Type B pancreatic cell (in vitro differentiated cells): ENCODE measurements at regions not wholly inside any gene's neighbourhood (a gene's known extent, or its start where the extent isn't known, plus 50 kb on each side); places are given as distances from the start of the nearest gene placed in this dataset.

Experiments used
- DNase-seq: peaks from one replicate; pipeline ENCODE4 v3.0.0; 2021; ENCODE audit warnings: mixed read lengths; ENCODE audit not compliant: unreplicated experiment; ENCODE audit errors: extremely low spot score
- H3K27ac Mint-ChIP-seq: 2 replicates; pipeline ENCODE4 v1.8.0; 2021; ENCODE audit warnings: mild to moderate bottlenecking, mixed read lengths
- H3K27me3 Mint-ChIP-seq: 2 replicates; pipeline ENCODE4 v1.8.0; 2021; ENCODE audit warnings: mixed read lengths
- H3K36me3 Mint-ChIP-seq: 2 replicates; pipeline ENCODE4 v1.8.0; 2021; ENCODE audit warnings: mixed read lengths
- H3K4me1 Mint-ChIP-seq: one replicate; pipeline ENCODE4 v1.8.0; 2021; ENCODE audit warnings: mixed read lengths; ENCODE audit not compliant: unreplicated experiment
- H3K4me3 Mint-ChIP-seq: 2 replicates; pipeline ENCODE4 v1.8.0; 2021; ENCODE audit warnings: mild to moderate bottlenecking, mixed read lengths
- H3K9me3 Mint-ChIP-seq: 2 replicates; pipeline ENCODE4 v1.8.0; 2021; ENCODE audit warnings: mixed read lengths
- TF ChIP-seq, protein P1 (sequence below): fragments of 200-600 bp; sonication (generic); conservative IDR thresholded peaks from 2 replicates; pipeline ENCODE4 v1.5.0; 2021; ENCODE audit warnings: antibody characterized with exemption, mild to moderate bottlenecking

DNA sequence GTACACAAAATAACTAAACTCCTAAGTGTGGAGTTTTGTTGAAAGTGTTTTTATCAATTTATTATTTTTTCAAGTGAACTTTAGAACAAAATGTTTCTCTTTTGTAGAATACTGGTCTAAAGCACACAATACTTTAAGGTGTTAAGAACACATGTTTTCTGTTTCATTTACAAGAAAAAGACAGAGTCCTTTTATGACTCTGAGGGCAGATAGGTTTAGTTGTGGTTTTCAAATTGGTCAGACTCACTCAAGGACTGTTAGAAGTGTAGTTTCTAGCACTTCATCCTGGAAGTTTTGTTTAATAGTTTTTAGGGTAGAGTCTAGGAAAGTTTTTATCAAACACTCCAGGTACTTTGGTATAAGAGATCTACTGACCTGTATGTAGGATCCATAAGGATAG, 376.5 kb downstream of the LRRIQ3 start:
- peaks cover 5% of the 10 kb centered on the region for H3K4me1 Mint-ChIP-seq
- TF ChIP-seq, protein P1, sequence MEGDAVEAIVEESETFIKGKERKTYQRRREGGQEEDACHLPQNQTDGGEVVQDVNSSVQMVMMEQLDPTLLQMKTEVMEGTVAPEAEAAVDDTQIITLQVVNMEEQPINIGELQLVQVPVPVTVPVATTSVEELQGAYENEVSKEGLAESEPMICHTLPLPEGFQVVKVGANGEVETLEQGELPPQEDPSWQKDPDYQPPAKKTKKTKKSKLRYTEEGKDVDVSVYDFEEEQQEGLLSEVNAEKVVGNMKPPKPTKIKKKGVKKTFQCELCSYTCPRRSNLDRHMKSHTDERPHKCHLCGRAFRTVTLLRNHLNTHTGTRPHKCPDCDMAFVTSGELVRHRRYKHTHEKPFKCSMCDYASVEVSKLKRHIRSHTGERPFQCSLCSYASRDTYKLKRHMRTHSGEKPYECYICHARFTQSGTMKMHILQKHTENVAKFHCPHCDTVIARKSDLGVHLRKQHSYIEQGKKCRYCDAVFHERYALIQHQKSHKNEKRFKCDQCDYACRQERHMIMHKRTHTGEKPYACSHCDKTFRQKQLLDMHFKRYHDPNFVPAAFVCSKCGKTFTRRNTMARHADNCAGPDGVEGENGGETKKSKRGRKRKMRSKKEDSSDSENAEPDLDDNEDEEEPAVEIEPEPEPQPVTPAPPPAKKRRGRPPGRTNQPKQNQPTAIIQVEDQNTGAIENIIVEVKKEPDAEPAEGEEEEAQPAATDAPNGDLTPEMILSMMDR: no peak
- no peak overlapping the region for H3K27ac Mint-ChIP-seq
- no peaks in the 10 kb centered on the region for H3K9me3 Mint-ChIP-seq
- H3K36me3 Mint-ChIP-seq: no peaks in the 10 kb centered on the region
- H3K27me3 Mint-ChIP-seq: peaks cover 10% of the 10 kb centered on the region
- H3K4me3 Mint-ChIP-seq: no peak overlapping the region
- no peak for DNase-seq

DNA sequence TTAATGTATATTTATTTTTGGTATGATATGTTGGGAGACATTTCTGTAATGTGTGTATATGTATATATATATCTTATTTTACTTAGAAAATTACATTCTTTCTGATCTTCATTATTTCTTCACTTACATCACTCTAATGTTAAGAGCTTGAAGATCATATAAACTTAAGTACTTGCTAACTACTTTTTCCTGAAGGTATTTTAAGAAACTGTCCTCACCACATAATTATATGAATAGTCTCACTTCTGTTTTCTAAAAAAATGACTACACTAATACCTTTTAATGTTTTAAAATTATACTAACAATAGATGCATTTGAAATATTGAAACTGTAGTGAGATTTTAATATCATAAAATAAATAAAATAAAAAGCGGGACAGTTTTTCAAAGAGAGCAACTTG, 377.1 kb downstream of the LRRIQ3 start:
- Mint-ChIP-seq H3K9me3 (no peaks in the 10 kb centered on the region), H3K36me3 (no peaks in the 10 kb centered on the region), H3K4me3 (no peak overlapping the region), H3K27ac (no peak overlapping the region), H3K4me1 (peaks cover 4% of the 10 kb centered on the region), H3K27me3 (peaks cover 8% of the 10 kb centered on the region)
- DNase-seq: no peak
- TF ChIP-seq, protein P1: no peak

DNA sequence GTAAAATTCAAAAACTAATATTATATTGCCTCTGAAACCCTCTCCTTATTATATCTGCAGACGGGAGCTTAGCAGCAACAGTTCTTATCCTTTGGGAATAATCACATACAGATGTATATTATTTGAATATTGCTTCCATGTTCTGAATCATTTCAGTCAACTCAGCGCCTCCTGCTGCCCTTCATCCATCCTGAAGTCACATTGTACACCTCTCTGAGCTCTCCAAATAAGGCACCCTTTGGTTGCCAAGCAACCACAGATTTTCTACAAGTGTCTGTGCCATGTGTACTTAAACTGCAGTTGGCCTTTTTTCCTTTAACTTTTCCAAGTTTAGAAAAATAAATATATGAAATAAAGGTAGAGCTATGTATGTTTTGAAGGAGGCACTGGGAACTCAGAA, 384.3 kb downstream of the LRRIQ3 start:
- TF ChIP-seq, protein P1: no peak
- H3K27ac Mint-ChIP-seq: no peak overlapping the region
- no peaks in the 10 kb centered on the region for H3K36me3 Mint-ChIP-seq
- no peaks in the 10 kb centered on the region for H3K9me3 Mint-ChIP-seq
- no peaks in the 10 kb centered on the region for H3K4me1 Mint-ChIP-seq
- peaks cover 4% of the 10 kb centered on the region for H3K27me3 Mint-ChIP-seq
- no peak for DNase-seq
- H3K4me3 Mint-ChIP-seq: no peak overlapping the region

DNA sequence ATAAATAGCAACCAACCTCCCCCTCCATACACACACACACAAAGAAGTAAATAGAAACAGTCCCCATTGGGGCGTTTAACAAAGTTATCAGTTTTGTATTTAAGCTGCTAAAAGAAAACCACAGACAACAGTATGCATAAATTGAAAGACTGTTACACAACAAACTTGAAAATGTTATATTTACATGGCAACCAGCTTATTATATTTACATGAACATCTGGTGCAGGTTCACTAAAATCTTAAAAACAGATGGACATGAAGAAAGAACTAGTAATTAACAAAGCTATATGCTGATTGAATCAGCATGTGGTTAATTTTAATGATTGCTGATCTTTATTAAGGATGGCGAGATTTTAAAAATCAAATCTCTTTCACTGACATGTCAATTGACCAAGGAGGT, 384.7 kb downstream of the LRRIQ3 start:
- no peak overlapping the region for H3K27ac Mint-ChIP-seq
- H3K4me3 Mint-ChIP-seq: no peak overlapping the region
- no peaks in the 10 kb centered on the region for H3K36me3 Mint-ChIP-seq
- TF ChIP-seq, protein P1: no peak
- no peaks in the 10 kb centered on the region for H3K9me3 Mint-ChIP-seq
- DNase-seq: no peak
- no peaks in the 10 kb centered on the region for H3K27me3 Mint-ChIP-seq
- no peaks in the 10 kb centered on the region for H3K4me1 Mint-ChIP-seq

DNA sequence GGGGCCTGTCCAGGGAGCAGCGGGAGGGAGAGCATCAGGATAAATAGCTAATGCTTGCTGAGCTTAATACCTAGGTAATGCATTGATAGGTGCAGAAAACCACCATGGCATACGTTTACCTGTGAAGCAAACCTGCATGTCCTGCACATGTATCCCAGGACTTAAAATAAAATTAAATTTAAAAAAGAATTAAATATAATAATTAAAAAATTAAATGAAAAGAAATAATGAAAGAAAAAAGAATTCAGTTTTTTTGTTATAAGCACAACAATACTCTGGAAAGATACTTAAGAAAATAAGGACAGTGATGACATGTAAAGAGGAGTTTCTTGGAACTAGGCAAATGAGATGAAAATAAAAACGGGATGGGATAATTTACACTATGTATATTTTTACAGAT, 386.2 kb downstream of the LRRIQ3 start:
- Mint-ChIP-seq H3K27ac (no peak overlapping the region), H3K9me3 (no peaks in the 10 kb centered on the region), H3K27me3 (no peaks in the 10 kb centered on the region), H3K36me3 (no peaks in the 10 kb centered on the region), H3K4me3 (no peak overlapping the region), H3K4me1 (no peaks in the 10 kb centered on the region)
- TF ChIP-seq, protein P1: no peak
- DNase-seq: no peak

DNA sequence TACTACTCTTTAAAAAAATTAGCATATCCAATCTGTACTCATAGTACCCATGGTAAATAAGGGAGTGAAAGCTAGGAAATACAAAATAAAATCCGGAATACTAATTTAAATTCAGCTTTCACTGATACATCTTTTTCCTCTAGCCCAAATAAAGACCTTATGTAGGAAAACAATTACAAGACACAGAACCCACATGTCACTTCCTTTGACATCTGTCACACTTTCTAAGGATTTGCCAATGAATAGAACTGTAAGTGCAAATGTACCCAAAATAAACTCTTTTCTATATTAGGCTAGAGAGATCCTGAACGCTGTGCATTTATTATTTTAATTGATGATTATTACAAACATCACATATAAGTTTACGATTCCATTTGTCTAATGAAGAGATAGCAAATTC, 393.0 kb downstream of the LRRIQ3 start:
- Mint-ChIP-seq H3K36me3 (no peaks in the 10 kb centered on the region), H3K27ac (no peak overlapping the region), H3K4me3 (no peak overlapping the region), H3K27me3 (no peaks in the 10 kb centered on the region), H3K4me1 (peaks cover 19% of the 10 kb centered on the region), H3K9me3 (peaks cover 4% of the 10 kb centered on the region)
- no peak for DNase-seq
- TF ChIP-seq, protein P1: no peak
